Stimulated activated CD4-positive, alpha-beta T cell treated with anti-CD3 and anti-CD28 coated beads, Interleukin-1b, Interleukin-23, amount 100 ng/mL, for 4 hours (primary cell): ENCODE measurements at regions not wholly inside any gene's neighbourhood (a gene's known extent, or its start where the extent isn't known, plus 50 kb on each side); places are given as distances from the start of the nearest gene placed in this dataset.

Source experiments
- DNase-seq, 2 donors: peaks; one replicate each; pipeline ENCODE4 v3.0.0-alpha.2; 2020; ENCODE audit warnings: low read depth in 2 of 2

GRCh38 chr4:154088741-154089140, 299.9 kb upstream of the SFRP2 start:
- no peak for DNase-seq

DNA sequence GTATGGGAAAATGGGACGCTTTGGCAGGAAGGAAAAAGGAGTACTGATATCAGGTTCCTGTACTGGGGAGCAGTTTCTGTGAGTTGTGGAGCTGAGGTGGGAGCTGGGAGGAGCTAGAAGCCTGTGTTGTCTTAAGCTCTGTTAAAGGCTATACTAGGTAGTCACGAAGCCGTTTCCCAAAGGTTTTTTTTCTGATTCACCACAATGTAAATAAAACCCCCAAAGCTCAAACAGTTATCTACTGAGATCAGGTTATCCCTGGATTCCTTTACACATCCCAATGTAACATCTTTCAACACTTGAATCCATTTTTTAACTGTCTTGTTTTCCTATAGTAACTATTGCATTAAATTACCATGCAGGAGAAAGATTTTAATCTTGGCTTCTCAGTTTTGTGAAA, 297.4 kb upstream of the SFRP2 start:
- DNase-seq = no peak

DNA sequence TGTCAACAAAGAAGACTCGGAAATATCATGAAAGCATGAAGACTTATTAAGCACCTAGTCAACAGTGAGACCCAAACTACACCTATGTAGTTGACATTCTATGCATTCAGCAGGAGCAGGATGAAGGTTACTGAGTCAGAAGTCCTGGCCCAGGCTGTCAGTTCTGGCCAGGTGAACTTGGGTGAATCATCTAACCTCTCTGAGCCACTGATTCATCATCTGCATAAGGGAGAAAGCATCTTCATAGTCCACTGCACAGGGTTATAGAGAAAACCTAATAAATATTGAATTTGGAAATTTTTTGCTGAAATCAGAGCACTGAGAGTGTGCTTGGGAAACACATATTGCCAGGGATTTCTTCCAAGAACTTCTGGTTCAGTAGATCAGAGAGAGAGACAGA, 296.0 kb upstream of the SFRP2 start:
- DNase-seq = no peak

- DNase-seq = no peak
Observed at GRCh38 chr4:154082760-154083535, 294.1 kb upstream of the SFRP2 start.

GRCh38 chr4:154081391-154081790, 292.5 kb upstream of the SFRP2 start:
- DNase-seq = no peak

DNA sequence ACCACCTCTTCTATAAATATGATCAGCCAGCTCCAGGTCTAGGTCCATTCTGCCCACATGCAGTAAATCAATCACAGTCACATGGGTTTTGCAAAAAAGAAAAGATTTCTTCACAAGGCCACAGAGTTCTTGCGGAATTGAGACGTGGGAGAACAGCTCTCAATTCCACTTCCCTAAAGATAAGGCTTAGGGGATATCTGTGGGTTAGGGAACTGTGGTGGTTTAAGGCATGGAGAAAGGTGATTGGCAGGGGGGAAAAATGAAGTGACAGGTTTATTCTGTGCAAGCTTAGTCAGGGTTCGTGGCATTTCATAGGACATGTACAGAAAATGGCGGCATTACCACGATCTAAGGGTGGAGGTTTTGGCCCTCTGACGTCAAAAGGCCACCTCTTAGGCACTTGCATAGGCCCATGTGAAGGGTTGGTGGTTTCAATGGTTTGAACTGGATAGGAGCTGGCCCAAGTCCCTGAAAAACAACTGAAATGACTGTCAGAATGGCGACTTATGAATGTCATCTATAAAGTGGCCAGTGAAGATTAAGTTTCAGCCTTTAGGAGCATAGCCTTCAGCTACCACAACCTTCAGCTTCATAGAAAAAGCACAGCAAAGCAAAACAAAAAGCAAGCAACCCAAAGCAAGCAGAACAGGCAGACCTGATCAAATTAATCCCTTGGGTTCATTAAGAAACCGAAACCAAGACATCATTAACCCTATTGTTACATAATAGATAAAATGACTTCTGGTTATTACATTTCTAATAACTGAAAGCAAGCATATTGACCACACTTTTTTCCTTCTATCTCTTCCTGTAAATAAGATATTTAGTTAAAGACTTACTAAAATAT, 289.8 kb upstream of the SFRP2 start:
- DNase-seq = no peak

GRCh38 chr4:154076921-154077320, 288.0 kb upstream of the SFRP2 start:
- no peak for DNase-seq

GRCh38 chr4:154073107-154073822, 284.4 kb upstream of the SFRP2 start:
- no peak for DNase-seq

- no peak for DNase-seq
Observed at GRCh38 chr4:154067786-154068185, 278.9 kb upstream of the SFRP2 start.

- DNase-seq = no peak
Observed at GRCh38 chr4:154065368-154065767, 276.5 kb upstream of the SFRP2 start.

DNA sequence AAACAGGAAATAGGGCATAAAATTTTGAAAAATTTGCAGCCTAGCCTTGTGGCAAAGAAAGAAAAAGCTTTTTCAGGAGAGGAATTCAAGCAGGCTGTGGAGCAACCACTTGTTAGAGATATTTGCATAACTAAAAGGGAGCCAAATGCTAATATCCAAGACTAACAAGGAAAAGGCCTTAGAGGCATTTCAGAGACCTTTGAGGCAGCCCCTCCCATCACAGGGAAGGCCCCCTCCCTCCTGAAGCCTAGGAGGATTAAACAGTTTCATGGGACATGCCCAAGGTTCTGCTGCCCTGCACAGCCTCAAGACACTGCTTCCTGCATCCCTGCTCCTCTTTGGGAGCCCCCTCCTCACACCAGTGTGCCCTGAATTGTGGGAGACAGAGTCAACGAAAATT, 275.4 kb upstream of the SFRP2 start:
- no peak for DNase-seq

GRCh38 chr4:154049457-154050181, 260.7 kb upstream of the SFRP2 start:
- no peak for DNase-seq

DNA sequence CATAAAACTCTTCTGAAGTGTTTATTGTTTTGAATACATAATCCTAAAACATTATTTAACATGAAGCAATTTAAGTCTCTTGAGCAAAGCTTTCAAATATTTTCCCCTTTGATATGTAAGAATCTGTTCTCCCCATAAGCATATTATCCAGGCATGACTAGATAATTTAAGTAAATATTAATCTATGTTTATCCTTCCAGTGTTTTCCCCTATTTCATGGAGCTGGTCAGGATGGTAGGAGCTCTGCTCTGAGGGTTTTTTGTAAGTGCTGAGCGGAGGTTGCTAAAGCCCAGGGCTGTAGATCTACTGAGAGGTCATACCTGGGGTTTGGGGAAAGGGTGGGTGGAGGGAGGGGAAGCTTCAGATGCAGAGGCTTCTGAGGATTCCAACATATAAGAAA, 258.9 kb upstream of the SFRP2 start:
- no peak for DNase-seq

- DNase-seq = no peak
Observed at GRCh38 chr4:154044742-154045485, 256.0 kb upstream of the SFRP2 start.

DNA sequence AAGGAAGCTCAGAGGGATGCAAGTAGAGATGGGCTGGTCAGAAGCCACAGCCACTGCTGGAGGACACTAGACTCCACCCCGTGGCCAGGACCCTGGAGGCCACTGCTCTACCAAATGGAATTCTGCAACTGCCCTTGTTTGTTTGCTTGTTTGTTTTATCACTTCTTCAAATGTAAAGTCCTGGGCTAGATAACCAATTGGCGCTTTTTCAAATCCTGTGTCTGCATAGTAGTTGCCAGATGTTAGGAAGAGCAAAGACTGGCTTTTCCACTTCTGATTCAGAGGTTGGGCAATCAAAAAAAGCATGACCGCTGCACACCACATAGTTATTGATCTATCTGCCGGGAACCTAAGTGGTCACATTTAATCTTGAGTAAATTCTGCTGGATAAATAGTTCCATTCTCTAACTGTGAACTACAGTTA, 255.2 kb upstream of the SFRP2 start:
- no peak for DNase-seq

DNA sequence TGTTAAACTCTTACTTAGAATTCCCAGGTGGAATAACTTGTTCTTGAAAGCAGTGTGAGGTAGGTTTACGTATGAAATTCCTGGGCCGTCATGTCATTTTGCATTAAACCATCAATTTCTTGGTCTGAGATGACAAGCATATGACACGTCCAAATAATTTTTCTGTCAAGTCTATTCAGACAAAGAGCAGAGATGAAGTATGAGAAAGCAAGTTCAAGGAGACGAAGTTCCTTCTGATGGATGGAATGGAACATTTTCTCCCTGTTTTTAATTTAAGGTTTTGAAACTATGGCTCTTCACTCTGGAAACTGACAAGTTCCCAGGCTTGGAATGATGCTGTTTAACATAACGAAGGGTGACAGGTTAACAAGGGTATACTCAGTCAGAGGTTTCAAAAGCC, 252.8 kb upstream of the SFRP2 start:
- no peak for DNase-seq

DNA sequence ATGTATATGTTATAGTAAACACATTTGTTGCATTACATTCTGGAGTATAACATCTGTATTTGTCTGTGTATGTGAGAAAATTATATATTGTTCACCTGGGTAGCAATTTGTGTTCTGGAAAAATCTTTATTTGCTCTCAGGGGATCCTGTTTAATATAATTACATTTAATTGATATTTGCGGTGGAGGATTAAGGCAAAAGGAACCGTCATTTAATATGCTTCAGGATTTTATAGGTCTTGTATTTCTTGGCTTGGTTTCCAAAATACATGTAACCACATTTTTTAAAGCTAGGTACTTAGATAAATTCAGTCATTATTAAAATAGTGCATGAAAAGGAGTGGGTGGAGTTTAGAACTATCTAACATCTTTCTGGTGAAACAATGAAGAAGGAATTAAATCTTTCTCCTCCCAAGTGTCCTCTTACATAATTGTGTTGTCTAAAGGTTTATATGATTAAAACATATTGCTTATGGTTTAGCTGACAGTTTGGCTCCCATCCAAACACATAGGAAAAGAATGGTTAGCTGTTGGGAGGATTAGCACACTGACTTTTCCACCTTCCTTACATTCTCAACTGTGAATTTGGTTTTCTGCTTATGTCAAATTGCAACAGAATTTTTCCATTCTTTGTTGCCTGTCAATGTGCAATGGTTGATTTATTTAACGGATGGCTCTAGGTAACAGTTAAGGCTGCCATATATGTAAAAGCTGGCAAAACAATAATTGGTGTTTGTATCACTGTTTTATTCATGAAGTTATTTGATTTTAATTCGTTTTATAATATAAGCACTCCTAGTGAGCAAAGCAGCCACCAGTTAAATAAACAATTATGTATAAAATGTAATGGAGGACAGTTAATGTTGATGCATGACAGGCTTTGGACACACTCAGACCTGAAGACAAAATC, 250.8 kb upstream of the SFRP2 start:
- no peak for DNase-seq

GRCh38 chr4:154036856-154037255, 248.0 kb upstream of the SFRP2 start:
- no peak for DNase-seq

DNA sequence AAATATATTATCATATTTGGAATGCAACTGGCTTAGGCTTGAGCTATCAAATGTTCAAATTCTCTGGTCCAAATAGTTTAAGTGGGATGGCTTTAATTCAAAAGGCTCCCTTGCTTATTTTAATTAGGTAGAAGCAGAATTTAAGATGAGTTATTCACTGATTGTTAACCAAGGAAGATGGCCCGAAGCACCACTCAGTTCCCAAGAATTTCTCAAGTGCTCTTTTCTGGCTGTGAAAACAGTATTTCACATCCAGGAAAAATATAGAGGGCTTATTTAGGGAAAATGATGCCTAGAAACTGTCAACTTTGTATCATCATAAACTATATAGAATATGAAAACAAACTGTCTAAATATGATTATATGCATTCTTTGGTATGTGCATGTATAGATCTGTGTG, 246.5 kb upstream of the SFRP2 start:
- DNase-seq = no peak

DNA sequence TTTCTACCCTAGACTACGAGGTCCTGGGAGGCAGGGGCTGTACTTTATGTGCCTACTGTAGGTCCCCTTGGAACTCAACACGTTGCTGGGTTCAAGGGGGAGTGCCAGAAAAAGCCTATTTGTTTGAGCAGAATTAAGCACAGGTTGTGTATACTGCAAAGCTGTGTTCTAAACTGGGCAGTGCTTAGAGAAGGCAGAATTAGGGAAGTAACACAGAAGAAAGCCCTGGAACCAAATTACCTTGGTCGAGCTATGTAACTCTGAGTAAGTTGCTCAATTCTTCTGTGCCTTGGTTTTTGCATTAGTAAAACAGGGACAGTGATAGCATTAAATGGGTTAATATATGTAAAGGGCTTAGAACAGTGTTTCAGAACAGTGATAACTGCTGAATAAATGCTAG, 245.0 kb upstream of the SFRP2 start:
- DNase-seq = no peak
